PC-9 (cell line): ENCODE measurements at regions not wholly inside any gene's neighbourhood (a gene's known extent, or its start where the extent isn't known, plus 50 kb on each side); places are given as distances from the start of the nearest gene placed in this dataset.

ENCODE experiments used
- CTCF ChIP-seq: fragments of 200-600 bp; sonication (generic); conservative IDR thresholded peaks from 2 replicates; pipeline ENCODE4 v1.6.1; 2017; ENCODE audit warnings: mixed run types, antibody characterized with exemption, mild to moderate bottlenecking, moderate library complexity
- EZH2 ChIP-seq: fragments of 200-600 bp; sonication (generic); IDR thresholded peaks from 2 replicates; pipeline ENCODE4 v1.8.0; 2017; ENCODE audit warnings: antibody characterized with exemption, low read depth

- TF ChIP-seq CTCF (no peak), EZH2 (no peak)
Measured at GRCh38 chr6:148689168-148689567, 57.7 kb upstream of the UST start.
